ENCODE measurements at regions not wholly inside any gene's neighbourhood (a gene's known extent, or its start where the extent isn't known, plus 50 kb on each side); places are given as distances from the start of the nearest gene placed in this dataset.
A peak's percentile ranks its signal among the peaks of the same experiment; 100 is the strongest.

- DNase-seq: no peak
- Histone ChIP-seq H3K4me3 (no peak overlapping the region), H3K9me3 (no peaks in the 10 kb centered on the region), H3K27ac (no peak overlapping the region), H3K4me1 (no peaks in the 10 kb centered on the region), H3K27me3 (no peaks in the 10 kb centered on the region), H3K36me3 (no peaks in the 10 kb centered on the region)
- no peak for ATAC-seq (ENCODE audit: low FRiP score in 2 of 2)
- TF ChIP-seq POLR2A (IDR thresholded peaks at IDR 0.05): no peak
- TF ChIP-seq POLR2AphosphoS5 (IDR thresholded peaks at IDR 0.05): no peak
- 82% methylated on average over 3 of the region's 3 CpGs for WGBS, 2 donors
These were observed 583.1 kb upstream of the RGS18 start for GRCh38 chr1:191575180-191575579.

- ATAC-seq (ENCODE audit: low FRiP score in 2 of 2): no peak
- Histone ChIP-seq H3K4me1 (no peaks in the 10 kb centered on the region), H3K36me3 (no peaks in the 10 kb centered on the region), H3K27me3 (no peaks in the 10 kb centered on the region), H3K9me3 (no peaks in the 10 kb centered on the region), H3K4me3 (no peak overlapping the region), H3K27ac (no peak overlapping the region)
- no peak for TF ChIP-seq CTCF (IDR thresholded peaks at IDR 0.05)
- no peak for TF ChIP-seq POLR2A (IDR thresholded peaks at IDR 0.05)
- TF ChIP-seq POLR2AphosphoS5 (IDR thresholded peaks at IDR 0.05): no peak
- no peak for TF ChIP-seq EP300 (IDR thresholded peaks at IDR 0.05)
- DNase-seq: no peak
- 74 to 84% methylated on average over 3 of the region's 3 CpGs for WGBS, 2 donors
These were observed 582.5 kb upstream of the RGS18 start for GRCh38 chr1:191575746-191576145.

GRCh38 chr1:191577213-191577612 lies 581.0 kb upstream of the RGS18 start:
- no peak for ATAC-seq (ENCODE audit: low FRiP score in 2 of 2)
- Histone ChIP-seq H3K9me3 (no peaks in the 10 kb centered on the region), H3K27me3 (no peaks in the 10 kb centered on the region), H3K36me3 (no peaks in the 10 kb centered on the region), H3K4me3 (no peak overlapping the region), H3K27ac (no peak overlapping the region), H3K4me1 (no peaks in the 10 kb centered on the region)
- WGBS, 2 donors: 71 to 85% methylated on average over 4 of the region's 4 CpGs
- no peak for DNase-seq
- TF ChIP-seq EP300 (IDR thresholded peaks at IDR 0.05) (no peak), CTCF (IDR thresholded peaks at IDR 0.05) (no peak), POLR2AphosphoS5 (IDR thresholded peaks at IDR 0.05) (no peak), POLR2A (IDR thresholded peaks at IDR 0.05) (no peak)

- TF ChIP-seq POLR2AphosphoS5 (IDR thresholded peaks at IDR 0.05) (no peak), EP300 (IDR thresholded peaks at IDR 0.05) (no peak), CTCF (IDR thresholded peaks at IDR 0.05) (no peak), POLR2A (IDR thresholded peaks at IDR 0.05) (no peak)
- Histone ChIP-seq H3K27ac (no peak overlapping the region), H3K9me3 (no peaks in the 10 kb centered on the region), H3K36me3 (no peaks in the 10 kb centered on the region), H3K4me3 (no peak overlapping the region), H3K4me1 (no peaks in the 10 kb centered on the region), H3K27me3 (no peaks in the 10 kb centered on the region)
- ATAC-seq (ENCODE audit: low FRiP score in 2 of 2) (no peak), DNase-seq (no peak)
- 77 to 90% methylated on average over 1 of the region's 1 CpG for WGBS, 2 donors
These were observed 580.0 kb upstream of the RGS18 start for GRCh38 chr1:191578281-191578680.

- no peak for TF ChIP-seq CTCF (IDR thresholded peaks at IDR 0.05)
- TF ChIP-seq POLR2A (IDR thresholded peaks at IDR 0.05): no peak
- no peak for TF ChIP-seq POLR2AphosphoS5 (IDR thresholded peaks at IDR 0.05)
- no peak for TF ChIP-seq EP300 (IDR thresholded peaks at IDR 0.05)
- Histone ChIP-seq H3K27ac (no peak overlapping the region), H3K36me3 (no peaks in the 10 kb centered on the region), H3K9me3 (no peaks in the 10 kb centered on the region), H3K4me1 (no peaks in the 10 kb centered on the region), H3K4me3 (no peak overlapping the region), H3K27me3 (no peaks in the 10 kb centered on the region)
- DNase-seq (no peak), ATAC-seq (ENCODE audit: low FRiP score in 2 of 2) (peak in 1 of 2 donors; percentile 35)
- 61 to 69% methylated on average over 4 of the region's 4 CpGs for WGBS, 2 donors
These were observed 579.2 kb upstream of the RGS18 start for GRCh38 chr1:191579019-191579418.

All from upper lobe of left lung (tissue), 6 donors.